GF-D8 (cell line): ENCODE measurements at regions not wholly inside any gene's neighbourhood (a gene's known extent, or its start where the extent isn't known, plus 50 kb on each side); places are given as distances from the start of the nearest gene placed in this dataset.
A peak's percentile ranks its signal among the peaks of the same experiment; 100 is the strongest.

Experiments used
- DNase-seq: peaks from one replicate; lab custom pipeline; 2025; lab: John Stamatoyannopoulos, UW

- DNase-seq: no peak
These were observed 123.6 kb upstream of the MSX1 start for GRCh38 chr4:4735870-4736269.

DNA sequence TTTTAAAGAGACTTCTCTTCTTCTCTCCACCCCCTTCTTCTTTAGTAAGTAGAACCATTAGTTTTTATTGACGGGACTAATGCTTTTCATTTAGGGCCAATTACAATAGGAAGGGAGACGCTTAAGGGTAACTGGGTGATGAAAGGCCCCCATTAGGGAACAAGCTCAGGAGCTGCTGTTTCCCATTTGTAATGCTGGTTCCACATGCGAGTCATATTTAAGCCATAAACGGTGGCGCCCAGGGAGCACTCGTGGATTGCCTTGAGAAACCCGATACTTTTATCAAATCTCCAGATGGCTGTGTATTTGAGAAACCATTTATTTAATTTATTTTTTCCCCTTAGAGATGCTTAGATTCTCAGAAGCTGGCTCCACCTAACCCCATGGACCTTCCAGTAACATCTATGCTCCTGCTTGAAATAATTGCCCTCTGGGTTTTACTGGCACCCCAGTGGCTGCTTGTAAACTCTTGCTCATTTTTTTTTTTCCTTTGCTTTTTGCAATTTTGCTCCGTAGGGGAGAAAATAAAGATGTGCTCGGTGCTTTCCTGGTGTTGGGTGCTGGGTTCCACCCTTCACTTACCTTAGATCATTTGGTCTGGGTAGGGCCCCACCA, 124.2 kb upstream of the MSX1 start:
- DNase-seq: no peak

- no peak for DNase-seq
These were observed 125.0 kb upstream of the MSX1 start for GRCh38 chr4:4734425-4734824.

- no peak for DNase-seq
These were observed 125.8 kb upstream of the MSX1 start for GRCh38 chr4:4733663-4734062.

DNA sequence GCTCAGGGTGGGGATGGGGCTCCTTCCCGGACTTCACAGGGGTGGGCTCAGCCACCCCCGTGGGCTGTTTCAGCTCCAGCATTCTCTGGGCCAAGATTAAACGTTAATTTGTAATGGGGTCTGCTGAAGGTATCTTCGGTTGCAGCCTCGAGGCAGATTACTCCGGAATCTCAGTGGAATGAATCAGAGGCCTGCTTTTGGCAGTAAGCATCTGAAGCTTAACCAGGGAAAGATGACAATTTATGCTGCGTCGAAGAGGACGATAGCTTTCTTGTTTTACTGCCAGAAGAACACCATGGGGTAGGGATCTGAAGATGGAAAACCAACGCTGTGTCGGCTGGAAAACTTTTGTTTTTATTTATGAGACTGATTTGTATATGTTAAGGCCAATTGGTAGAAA, 129.2 kb upstream of the MSX1 start:
- DNase-seq: no peak

GRCh38 chr4:4729206-4729605, 130.3 kb upstream of the MSX1 start:
- DNase-seq: no peak

- no peak for DNase-seq
These were observed 131.9 kb upstream of the MSX1 start for GRCh38 chr4:4727536-4727935.

DNA sequence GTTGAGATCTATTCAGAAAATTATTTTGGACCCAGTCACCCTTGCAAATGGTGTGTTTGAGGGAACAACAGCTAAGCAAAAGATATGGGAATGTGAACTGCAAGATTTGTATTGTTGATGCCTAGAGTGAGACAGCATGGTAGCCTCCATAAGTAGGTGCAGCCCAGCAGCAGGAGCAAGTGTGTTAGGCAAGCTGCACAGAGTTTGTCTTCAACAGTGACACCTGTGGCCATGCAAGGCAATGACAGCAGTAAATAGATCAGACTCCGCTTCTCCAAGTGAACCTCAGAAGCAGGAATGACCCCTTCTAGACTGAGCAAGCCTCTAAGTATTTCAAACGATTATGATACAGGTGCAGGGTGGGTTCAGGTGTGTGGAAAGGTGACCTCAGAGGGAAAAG, 133.4 kb upstream of the MSX1 start:
- DNase-seq: no peak

DNA sequence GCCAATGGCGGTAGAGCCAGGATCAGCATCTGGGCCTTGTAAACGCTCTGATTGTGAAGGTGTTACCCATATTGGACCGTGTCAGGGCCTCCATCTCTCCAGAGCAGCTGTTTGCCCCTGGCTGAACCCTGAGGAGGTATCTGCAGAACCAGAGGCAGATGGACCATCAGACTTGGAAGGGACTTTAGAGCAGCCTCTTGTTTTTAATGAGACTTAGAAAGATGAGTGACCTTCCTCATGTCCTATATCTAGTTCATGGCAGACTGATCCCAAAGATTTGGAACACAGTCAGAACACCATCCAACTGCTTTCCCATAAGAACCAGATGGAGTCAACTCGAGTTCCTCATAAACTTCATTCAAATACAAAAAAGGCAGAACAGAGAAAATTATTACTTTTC, 135.1 kb upstream of the MSX1 start:
- DNase-seq: no peak

DNA sequence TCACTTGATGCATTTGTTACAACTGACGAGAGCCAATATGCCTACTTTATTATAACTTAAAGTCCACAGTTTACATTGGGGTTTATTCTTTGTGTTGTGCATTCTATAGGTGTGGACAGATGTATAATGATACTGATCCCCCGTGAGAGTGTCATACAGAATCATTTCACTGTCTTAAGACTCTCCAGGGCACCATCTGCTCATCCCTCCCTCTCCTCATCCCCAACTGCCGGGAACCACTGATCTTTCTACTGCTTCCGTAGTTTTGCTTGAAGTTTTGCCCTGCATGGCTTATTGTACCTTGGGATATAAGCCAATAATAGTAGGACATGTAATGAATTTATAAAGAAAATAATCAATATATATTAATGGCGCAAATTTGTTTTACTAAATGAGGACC, 137.8 kb upstream of the MSX1 start:
- DNase-seq: no peak

DNA sequence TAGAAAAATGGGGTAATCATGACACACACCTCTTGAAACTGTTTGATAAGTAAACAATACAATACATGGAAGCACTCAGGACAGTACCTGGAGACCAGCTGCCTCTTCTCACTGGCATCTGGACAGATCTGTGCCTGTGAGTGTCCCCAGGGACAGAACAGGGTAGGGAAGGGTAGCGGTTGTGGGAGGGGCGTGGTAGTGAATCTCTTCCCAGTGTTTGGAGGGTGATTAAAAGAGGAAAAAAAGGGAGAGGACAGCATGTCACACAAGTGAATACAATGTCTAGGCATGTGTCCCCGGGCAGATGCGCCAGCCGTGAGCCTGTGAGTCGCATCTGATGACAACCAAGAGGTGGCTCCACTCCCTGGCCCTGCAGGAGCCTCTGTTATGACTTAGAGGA, 138.8 kb upstream of the MSX1 start:
- DNase-seq: no peak

- no peak for DNase-seq
These were observed 140.0 kb upstream of the MSX1 start for GRCh38 chr4:4719436-4719835.

DNA sequence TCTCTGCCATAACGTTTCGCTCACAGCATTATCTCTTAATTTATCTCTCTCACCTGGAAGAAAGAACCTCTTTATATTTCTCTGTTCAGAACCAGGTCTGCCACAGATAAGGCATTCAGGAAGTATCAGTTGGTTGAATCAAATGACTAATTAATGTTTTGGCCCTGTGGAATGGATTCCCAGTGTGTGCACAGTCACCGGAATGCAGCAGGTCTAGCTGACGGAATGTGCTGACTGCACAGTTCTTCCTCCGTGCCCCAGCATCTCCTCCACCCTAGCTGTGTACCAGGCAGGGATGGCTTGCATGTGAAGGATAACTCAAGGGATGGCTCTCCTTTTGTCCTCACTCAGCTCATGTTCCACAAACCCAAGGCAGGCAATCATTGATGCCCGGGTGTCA, 141.8 kb upstream of the MSX1 start:
- no peak for DNase-seq

GRCh38 chr4:4714331-4714730, 145.1 kb upstream of the MSX1 start:
- DNase-seq: no peak

- no peak for DNase-seq
These were observed 146.5 kb upstream of the MSX1 start for GRCh38 chr4:4712800-4713528.

DNA sequence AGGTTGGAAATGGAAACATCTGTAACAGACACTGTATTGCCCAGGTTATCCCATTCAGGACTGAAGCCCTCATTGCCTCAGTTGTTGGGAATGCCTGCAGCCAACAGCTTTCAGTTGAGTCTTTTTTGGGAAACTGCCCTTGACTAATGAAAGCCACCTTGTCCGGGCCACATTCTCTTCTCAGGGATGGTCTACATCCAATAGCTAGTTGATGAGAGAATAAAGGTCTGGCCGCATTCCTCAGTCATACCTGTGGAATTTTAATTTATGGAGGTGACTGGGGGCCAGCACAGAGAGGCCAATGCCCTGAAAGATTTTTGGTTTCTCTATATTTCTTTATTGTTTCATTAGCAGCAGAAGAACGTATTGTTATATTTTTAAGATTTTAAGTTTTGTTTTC, 147.6 kb upstream of the MSX1 start:
- no peak for DNase-seq

DNA sequence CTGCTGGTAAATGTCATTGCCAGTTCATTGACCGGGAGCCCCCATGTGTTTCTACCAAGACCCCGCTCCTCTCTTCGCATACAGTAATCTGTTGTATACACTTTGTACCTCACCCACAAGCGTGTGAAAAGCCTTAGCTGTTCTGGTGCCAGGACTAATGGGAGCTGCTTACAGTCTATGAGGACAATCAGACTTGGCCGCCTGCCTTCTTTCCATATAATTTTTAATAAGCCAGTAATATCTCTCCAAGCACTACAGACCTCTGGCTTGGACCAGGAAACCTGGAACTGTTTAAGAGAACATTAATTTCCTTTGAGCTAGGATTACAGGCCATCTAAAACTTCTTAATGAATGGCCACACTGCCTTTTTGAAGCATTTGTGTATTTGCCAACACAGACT, 149.7 kb upstream of the MSX1 start:
- DNase-seq: no peak

DNA sequence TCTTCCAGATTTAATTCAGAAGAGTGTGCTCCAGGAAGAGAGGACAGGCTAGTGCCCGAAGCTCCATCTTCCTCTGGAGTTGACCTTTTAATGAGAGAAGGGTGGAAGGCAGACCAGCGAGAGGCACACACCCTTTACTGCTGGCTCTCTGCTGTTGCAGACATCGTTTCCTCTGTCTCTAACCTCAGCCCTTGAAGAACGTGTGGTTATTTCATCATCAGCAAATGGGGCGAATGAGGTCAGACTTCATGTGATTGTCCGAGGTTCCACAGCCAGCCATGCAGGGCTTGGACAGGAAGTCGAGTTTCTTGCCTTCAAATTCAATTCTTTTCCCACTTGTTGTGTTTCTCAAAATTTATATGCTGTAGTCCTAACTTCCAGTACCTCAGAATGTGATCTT, 155.2 kb upstream of the MSX1 start:
- DNase-seq: peak; percentile 76

GRCh38 chr4:4697584-4697983, 155.7 kb upstream of the STX18 start:
- no peak for DNase-seq

GRCh38 chr4:4696530-4696929, 154.7 kb upstream of the STX18 start:
- no peak for DNase-seq

- no peak for DNase-seq
These were observed 153.6 kb upstream of the STX18 start for GRCh38 chr4:4695497-4695896.

DNA sequence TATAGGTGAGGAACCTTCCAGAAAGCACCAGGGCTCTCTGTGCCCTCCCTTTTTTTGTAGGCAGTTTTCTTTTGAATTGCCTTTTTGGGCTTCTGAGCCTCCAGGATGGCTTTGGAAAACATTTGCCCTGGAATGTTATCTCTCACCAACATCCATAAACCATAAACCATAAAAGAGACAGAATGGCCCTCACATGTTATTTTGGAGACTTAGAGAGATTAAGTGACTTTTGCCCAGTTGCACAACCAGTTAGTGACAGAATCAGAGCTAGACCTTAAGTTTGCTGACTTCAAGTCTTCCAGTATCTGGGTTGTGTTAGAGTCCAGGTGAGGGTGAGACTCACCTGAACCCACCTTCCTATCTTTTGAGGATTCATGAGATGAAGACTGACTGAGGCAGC, 153.0 kb upstream of the STX18 start:
- no peak for DNase-seq

DNA sequence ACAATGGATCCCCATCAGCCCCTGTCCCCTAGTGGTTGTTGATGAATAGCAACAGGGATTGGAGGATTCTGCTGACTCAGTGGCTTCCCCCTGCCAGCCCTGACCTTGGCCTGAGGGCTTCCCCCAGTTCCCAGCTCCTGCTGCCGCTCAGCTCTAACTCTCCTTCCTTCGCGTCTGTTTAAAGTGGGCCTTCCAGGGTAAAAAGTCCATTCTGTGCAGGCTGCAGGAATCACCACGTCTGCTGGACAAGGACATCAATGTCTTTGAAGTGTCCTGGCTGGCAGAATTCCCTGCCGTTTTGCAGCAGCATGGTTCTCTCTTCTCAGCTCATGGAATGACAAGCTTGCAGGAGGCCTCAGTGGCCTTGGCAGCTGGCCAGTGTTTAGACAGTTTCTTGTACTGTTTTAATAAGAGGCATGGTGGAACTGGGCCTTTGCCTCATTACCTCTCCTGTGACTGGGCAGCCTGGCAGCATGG, 152.5 kb upstream of the STX18 start:
- no peak for DNase-seq

DNA sequence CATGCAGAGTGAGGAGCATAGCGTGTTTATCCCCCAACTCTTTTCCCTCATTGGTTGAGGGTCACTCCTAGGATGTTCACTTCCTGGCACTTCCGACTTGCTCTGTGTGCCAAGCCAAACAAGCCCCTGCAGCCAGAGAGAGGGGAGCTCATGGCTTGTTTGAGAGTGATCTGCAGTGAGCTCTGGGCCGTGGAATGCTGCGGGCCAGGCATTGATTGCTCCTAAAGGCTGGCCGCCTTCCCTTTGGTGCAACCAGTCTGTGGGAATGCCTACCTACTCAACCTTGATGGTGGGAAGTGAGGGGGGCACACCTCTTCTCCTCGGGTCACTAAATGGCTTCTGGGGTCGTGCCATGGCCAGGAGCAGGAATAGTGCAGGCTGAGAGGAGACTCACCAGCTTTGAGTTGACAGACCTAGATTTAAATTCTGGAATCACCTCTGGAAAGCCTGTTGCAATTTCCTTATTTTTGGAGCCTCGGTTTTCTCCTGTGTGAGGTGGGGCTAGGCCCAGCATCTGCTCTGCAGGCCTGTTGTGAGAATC, 152.0 kb upstream of the STX18 start:
- no peak for DNase-seq
